Stimulated activated CD4-positive, alpha-beta T cell treated with anti-CD3 and anti-CD28 coated beads, Interleukin-4, amount 100 ng/mL, for 24 hours (primary cell): ENCODE measurements at regions not wholly inside any gene's neighbourhood (a gene's known extent, or its start where the extent isn't known, plus 50 kb on each side); places are given as distances from the start of the nearest gene placed in this dataset.
"Not testable (repeated sequence)": the region's sequence is repeated elsewhere in the genome, so short reads cannot be mapped to it uniquely, and the experiment has no call there.

Experiments
- DNase-seq: peaks from one replicate; pipeline ENCODE4 v3.0.0-alpha.2; 2020

DNA sequence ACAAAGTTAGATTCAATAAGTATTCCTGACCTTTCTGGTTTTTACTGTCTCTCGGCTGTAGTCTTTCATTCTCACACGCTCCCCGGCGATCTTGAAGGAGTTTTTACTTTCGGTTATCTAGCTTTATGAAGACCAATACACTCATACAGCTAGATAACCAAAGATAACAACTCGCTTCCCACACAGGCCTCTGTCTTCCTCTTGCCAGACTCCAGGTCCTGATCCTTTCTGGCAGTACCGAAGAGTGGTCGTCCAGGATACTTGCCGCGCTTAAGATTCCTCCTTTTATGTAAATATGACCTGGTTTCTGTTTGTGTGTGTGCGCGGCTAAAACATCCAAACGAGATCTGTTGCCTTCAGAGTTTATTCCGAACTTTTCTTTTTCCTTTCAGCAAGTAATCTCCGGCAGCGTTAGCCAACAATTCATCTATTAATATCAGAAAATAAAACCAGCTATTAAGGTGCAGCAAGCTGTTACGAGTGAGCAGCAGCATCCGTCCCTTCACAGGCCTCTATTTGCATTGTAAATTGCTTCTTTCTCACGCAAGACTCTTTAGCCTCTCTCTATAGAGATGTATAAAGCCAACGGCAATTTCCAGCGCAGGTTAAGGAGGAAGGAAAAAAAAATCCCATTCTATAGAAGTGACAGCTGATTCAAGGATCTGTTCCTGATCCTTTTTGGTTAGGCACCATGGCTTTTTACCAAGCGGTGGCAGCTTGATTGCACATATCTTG, 216.1 kb downstream of the MEF2C start:
- no peak for DNase-seq

DNA sequence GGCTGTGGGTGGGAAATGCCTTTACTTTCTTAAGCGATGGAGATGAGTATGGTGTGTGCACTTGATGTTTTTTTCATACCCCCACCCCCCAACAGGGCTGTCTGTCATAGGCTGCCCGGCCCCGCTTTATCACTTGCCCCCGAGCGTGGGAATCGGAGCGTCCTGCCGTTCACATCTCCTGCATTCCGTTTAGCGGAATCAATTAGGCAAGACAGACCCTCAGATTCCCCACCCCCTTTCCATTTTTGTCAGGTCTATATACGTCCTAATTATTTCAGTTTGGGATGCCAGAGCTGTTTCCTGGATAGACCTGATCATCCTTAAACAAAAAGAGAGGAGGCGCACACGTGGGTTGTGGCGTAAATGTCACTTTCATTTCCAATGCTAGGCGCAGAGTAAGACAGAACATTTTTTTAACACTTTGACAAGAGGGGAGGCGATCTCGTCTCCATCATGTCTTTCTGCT, 217.2 kb downstream of the MEF2C start:
- DNase-seq, result no peak

DNA sequence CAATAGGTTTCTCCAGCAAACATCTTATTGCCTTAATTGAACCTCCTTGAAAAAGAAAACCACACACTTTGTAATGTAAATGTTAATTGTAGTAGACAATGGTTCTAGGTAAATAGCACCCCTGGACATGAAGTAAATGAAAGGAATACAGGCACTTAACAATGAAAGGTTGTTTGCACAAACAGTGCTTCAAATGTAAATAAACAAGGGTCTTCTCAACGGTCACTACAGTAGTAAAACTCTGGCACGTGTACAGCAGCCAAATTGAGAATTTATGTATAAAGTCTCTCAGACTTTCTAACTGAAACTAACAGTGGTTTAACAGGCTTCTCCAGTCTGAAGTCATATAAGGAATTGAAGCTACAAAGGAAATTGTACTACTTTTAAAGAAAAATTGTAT, 218.3 kb downstream of the MEF2C start:
- no peak for DNase-seq

DNA sequence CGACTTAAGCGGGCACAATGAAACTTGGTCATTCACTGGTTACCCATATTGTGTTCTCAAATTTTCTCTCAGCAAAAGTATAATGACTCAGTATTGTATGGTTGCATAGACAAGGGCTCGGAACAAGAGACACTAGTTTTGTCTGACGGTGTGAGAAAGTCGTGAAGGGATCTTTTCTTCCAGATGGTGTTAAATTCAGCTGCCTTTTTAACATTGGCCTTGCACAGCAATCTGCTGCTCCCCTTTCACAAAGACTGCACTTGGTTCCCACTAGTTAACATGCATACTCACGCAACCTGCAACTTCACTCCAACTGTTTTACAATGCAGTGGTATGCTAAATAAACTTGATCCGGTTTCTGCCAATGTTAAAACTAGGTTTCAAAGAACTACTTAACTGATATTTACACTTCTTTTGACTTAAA, 219.2 kb downstream of the MEF2C start:
- no peak for DNase-seq

DNA sequence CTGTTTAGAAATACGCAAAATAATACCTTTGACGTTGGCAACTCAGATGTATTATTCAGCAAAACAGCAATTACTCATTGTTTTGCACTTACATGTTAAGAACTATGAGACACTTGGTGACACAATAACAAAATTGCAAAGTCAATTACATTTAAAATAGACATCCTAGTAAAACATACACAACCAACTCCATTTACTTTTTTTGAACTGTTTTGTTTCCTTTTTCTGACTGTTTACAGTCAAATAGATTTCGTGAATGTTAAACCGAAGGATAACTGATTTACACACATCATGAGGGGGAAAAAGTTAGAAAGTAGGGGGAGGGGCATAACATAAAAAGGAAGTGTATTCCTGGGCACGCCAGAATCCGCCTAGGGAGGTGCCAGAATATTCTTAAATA, 220.1 kb downstream of the MEF2C start:
- no peak for DNase-seq

DNA sequence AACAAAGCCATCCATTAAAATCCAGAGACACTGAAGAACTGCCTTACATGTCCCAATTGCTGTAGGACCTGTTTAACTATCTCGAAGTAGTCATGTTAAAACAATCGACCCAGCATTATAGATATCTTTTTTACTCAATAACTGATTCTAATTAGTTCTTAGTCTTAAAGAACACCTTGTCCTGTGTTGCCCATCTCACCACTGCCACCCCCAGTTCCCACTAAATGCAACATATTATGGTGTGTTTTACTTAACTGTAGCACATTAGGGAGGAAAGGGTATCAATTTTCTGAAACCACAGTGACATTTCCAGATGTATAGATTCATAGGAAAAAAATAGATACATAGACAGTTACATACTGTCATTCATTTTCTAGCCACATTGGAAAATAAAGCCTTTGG, 221.2 kb downstream of the MEF2C start:
- DNase-seq, result no peak

DNA sequence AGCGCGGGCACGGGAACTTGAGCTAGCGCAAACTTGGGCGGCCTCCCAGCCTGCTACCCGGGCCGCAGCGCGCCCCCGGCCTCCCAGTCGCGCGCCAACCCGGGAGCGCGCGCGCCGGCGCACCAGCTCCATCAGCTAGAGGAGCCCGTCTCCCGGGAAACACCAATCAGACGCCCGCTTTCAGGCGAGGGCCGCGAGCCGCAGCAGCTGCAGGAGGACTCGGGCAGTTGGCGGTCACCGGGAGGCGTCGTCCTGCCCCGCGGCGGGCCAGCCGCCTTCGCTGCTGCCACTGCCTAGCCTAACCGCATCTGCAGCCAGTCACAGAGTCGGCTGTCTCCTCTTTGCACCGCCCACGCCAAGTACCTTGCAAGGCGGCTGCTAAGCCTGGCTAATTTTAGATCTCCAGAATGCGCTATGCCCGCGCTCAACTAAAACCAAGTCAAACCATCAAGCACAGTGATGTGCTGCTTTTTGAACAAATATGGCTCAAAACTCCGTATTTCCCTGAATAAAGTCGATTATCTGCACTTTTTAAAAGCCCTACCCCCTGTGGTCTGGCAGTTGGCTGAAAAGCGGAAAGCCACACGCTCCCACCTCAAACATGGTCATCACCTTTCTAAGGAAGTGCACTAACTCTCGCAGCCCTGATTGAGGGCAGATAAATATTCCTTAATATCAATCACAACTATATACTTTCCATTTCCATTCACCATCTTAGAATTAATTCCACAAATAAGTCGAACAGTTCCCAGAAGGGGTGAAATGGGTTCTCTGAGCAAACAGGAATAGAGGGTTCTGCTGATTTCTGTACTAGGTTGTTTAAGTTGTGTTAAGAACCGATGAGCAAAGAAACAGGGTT, 221.8 kb downstream of the MEF2C start:
- DNase-seq, result no peak

DNA sequence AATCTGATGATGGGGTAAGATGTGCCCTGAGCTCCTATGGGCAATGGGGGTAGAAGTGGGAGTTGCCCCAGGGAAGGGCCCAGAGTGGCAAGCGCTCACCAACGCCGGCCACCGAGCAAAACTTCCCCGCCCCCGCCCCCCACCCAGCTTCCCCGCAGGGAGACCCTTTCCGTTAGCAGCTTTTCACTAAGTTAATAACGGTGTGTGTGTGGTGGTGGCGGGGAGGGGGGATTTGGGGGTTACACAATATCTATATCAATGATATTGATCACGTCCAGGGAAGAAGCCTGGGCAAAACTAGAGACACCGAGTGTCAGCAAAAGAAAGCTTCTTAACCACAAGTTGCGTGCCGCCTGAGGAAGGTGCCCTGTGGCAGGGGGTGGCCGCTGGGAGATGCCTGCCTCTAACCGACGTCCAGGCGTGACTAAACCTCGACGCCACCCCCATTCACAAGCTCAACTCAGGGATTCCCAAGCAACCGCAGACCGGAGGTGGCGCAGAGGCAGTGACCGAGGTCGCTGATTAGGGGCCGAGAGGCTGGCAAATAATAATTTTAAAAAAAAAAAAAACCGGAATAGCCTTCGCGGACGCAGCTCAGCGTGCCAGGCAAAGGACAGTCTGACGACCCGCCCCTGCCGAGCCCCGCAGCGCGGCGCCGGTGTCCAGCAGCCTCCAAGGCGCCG, 222.6 kb downstream of the MEF2C start:
- DNase-seq, result no peak

DNA sequence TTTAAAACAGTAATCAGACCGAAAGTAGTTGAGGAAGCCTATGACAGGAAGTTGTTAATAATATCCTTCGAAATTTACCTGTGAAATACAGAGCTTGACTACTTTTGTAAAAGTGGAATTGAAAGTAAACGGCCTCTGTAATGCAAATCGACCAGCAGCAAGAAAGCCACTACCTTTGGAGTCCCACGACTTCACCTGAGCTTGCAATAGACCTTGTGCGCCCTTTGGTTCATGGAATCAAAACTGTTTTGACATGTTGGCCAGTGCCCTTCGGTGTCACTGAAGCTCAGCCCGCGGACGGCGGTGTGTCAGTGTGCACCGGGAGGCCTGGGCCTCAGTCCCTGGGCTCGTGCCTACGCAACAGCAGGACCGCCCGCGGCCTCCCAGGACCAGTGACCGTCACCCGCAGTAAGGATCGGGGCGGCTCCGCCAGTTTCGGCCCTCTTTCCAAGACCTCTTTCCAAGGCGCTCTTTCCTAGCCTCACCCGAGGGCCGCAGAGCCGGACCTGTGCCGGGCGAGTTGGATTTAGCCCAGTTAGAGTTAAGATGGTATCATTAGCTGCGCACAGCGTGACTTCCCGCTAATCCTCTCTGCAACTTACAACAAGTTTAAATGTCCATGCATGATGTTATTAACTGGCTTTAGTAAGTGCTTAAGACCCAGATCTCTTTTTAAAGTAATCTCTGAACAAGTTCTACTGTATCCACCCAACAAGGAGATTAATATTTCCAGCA, 223.3 kb downstream of the MEF2C start:
- DNase-seq, result no peak

DNA sequence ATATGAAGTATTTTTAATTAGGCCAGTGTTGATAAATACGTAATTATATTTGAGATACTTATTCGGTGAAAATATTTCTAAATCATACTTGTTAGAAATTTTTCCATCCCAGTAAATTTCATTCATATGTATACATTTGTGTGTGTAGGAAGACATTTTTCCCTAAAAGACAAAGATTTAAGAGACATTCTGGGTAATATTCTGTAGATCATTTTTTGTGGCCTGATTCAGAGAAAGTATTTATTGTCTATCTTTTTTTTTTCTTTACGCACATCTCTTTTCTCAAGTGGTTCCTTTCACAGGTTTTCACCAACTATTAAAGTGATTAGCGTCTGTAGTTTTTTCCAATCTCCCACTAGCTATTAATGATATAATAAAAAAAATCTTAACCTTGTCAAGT, 224.1 kb downstream of the MEF2C start:
- no peak for DNase-seq

DNA sequence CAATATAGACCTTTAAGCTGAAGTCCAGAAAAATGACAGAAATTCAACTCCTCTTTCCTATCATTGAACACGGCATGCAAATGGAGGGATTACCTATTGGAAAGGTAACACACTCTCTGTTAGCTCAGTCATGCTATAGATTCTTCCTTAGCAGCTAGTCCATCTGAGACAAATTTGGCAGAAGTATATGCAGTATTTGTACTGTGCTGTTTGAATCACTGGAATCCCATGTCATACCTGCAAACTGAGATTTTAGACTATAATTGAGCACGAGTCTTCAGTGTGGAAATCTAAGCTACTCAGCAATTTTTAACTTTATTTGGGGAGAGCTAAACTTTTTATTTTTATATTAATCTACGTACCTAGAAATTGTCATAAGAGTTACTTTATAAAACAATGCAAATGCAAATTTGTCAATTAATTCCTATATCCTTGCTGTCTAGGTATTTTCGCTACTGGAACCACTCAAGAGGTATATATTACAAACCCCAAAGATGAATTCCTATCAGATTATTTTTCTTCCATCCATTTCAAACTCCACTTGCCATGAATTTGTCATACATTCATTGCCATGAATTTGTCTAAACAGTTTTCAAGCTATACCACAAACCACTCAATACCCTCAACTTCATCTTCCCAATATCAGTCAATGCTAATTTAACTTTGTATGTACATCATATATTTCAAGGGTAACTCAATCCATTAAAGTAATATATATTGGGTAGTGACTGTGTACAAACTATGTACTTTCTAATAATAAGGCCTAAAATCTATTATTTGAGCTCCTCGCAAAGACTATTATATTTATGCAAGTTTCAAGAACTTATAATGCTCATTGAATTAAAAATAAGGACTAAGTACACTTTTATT, 224.8 kb downstream of the MEF2C start:
- DNase-seq, result no peak

DNA sequence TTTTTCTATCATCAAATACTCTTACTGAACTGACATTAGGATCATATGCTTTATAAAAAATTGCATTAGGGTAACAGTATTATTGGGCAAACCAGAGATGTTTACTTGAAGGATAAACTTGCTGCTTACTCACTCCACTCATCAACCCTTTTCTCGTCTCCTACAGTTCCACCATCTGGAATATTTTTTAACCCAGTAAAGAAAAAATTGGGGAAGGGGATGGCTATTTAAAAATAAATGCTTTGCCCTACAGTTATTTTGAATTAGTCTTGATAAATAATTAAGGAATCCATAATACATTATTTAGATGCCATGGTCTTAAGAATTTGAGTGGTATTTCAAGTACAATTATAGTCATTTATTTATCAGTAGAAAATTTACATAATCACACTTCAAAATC, 225.8 kb downstream of the MEF2C start:
- no peak for DNase-seq

DNA sequence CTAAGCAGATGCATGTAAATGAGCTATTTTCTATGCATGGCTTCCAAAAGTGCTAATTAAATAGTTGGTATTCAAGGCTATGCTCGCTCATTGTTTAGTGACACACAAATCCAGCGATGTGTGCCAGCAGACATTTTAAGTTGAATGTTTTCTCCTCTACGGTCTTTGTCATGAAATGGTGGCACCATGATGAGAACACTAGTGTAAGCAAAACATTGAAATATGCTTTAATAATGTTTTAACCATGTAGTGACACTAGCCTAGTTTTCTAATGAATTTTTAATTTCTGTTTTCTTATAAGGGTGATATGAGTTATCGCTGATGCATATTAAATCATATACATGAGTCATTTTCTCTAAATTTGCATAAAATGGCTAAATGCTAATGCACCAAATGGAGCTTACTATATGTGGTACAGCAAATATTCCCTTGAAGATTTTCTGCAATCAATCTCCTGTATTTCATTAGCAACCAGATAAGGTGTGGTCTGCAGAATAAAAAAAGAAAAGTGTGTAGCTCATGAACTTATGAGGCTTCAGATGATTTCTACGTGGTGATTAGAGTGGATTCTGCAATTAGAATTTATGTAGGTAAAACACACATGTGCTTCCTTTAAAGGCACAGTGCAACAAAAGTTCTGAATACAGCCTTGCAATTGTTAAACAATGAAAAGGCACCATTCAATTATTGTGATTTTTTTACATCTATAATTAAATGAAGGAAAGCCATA, 226.6 kb downstream of the MEF2C start:
- DNase-seq, result no peak

DNA sequence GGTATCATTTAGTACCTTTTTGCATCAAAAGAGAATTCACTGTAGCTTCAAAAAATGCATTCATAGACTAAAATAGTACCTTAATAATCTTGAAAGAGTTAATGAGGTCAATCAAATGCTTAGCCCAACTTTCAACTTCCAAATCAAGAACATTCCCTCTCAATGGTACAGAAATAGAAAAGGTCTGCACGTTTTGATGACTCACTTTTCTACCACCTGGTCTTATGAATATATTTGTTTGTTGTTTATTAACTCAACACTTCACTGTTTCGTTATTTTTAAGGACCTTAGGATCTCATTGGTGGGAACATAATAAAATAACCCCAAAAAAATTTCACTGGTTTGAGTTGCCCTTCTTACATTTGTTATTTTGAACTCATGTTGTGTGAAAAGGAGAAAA, 229.5 kb downstream of the MEF2C start:
- no peak for DNase-seq

DNA sequence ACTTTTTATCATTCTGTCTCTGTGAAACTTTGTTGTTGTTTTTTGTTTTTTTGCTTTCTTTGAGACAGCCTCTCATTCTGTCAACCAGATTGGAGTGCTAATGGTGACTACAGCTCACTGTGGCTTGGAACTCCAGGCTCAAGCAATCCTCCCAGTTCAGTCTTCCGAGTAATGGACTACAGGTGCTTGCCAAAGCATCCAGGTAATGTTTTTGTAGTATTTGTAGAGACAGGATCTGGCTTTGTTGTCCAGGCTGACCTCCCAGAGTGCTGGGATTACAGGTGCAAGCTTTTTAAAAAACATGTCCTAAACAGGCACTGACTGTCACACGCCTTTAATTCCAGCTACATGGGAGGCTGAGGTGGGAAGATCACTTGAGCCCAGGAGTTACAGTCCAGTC, 235.1 kb downstream of the MEF2C start:
- no peak for DNase-seq

DNA sequence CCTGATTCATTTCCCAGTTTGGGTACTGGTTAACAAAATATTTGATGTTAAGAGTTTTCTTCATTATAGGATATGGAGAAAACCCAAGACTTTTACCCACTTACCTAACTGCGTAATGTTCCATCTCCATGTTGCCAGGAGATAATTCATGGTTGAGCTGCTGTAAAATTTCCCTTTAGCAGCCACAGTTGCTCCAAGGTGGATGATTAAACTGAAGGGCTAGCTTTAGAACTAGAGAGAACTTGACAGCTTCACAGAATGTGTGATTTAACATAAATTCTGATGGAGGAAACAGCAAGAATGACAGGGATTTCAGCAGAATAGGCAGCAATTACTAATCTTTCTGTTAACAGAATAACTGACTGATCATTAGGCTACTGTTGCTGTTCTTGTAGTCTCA, 236.1 kb downstream of the MEF2C start:
- DNase-seq, result no peak

DNA sequence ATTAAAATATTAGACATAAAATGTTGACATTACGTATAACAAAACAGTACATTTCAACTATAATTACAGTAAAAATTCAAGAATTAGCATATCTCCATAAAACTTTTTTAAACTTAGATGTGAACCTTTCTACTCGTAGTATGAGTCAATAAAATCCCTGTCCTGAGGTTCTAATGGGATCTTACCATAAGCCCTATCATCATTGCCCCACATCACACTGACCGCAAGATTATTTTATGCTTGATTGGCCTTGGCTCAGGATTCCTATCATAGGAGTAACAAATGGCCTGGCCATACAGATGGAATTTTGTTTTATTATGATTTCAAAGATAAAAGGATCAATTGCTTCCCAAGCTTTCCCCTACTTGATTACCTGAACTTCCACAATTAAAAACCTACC, 238.3 kb downstream of the MEF2C start:
- DNase-seq, result no peak

DNA sequence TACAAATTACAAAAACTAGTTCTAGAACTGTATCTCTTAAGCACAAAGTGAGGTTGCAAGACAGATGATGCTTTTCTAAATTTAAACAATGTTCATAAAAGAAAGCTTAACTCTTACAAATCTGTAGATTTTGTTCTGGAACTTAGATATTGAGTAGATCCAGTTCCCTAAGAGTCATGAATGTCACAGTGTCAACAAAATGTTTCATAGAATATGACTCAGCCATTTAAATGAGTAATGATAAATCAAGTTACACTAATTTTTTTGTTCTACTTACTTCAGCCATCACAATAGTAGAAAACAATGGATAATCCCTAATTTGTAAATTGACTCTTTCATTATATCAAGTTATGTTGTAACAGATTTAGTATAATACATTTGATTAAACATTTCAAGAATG, 239.7 kb downstream of the MEF2C start:
- no peak for DNase-seq

DNA sequence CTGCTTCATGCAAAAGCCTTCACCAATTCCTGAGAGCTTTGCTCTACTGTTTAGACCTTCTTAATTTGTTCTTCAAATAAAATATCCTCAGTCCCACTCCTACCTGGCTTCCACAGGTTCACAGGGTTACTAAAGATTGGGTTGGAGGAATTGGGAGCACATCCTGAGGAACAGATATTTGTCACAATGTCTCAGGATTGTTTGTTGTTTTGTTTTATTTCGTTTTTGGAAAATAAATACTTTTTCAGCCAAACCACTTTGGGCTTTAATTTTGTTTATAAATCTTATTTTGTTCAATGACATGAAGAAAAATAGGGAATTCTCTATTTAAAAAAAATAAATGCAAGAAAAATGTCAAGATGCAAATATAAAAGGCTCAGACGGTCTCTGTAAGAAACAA, 249.0 kb downstream of the MEF2C start:
- DNase-seq, result no peak

DNA sequence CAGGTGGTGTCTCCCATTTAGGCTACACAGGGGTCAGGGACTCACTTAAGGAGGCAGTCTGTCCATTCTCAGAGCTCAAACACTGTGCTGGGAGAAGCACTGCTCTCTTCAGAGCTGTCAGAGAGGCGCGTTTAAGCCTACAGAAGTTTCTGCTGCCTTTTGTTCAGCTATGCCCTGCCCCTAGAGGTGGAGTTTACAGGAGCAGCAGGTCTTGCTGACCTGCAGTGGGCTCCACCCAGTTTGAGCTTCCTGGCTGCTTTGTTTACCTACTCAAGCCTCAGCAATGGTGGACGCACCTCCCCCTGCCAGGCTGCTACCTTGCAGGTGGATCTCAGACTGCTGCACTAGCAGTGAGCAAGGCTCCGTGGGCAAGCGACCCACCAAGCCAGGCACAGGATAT, 260.1 kb downstream of the MEF2C start:
- not testable (repeated sequence) for DNase-seq

DNA sequence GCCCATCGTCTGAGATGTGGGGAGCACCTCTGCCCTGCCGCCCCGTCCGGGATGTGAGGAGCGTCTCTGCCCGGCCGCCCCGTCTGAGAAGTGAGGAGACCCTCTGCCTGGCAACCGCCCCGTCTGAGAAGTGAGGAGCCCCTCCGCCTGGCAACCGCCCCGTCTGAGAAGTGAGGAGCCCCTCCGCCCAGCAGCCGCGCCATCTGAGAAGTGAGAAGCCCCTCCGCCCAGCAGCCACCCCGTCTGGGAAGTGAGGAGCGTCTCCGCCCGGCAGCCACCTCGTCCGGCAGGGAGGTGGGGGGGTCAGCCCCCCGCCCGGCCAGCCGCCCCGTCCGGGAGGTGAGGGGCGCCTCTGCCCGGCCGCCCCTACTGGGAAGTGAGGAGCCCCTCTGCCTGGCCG, 267.2 kb downstream of the MEF2C start:
- DNase-seq, result not testable (repeated sequence)
